G401.6 (cell line): ENCODE measurements at regions not wholly inside any gene's neighbourhood (a gene's known extent, or its start where the extent isn't known, plus 50 kb on each side); places are given as distances from the start of the nearest gene placed in this dataset.

Source experiments
- FAIRE-seq: peaks from 2 replicates; lab custom pipeline; 2012; peaks lifted over from hg19 to GRCh38; lab: Jason Lieb, UNC

DNA sequence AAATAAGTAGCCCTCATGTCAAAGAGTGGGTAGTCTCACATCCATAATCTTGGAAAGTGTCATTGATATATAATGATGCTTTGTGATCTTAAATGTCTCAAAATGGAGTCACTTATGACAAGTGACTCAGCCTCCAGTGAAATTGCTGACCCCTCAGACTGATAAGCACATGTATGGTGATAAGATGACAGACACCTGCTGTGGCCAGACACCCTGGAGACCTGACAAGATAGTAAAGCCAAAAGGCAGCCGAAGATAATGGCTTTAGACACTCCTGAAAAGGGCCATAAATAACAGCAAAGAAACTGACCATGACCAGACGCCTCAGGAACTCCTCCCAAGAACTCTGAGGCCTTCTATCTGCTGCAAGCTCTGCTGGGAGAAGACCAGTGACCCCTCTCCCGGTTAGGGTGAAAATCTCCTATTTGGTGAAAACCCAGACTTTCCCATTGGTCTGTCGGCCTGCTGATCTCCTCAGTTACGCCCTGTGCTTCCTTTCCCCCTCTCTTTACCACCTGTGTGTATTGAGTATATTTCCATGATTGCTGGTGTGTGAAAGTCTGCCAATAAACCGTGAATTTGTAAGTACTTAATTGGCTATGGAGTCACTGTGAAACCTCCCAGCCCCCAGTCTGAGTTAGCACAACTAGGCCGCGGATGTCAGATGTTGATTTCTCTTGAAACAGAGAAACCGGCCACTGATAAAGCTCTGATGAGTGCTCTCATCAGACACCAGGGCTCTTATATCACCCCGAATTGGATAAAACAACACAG lies 226.7 kb upstream of the MYOCD start:
- FAIRE-seq, result no peak

DNA sequence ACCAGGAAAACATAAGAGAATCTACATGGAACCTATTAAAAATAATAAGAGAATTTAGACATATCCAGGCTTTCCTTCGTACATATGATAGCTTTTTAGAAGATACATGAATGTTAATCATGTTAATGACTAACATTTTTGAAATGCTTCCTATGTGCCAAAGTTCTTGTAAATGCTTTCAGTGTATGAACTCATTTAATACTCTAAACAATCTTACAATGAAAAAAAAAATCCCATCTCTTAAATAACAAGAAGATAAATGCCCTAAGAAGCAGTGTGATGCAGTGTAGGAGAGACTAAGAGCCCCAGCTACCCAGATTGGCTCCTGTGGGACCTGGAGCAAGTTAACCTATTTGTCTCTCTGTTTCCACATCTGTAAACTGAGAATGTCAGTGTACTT lies 220.4 kb upstream of the MYOCD start:
- no peak for FAIRE-seq

DNA sequence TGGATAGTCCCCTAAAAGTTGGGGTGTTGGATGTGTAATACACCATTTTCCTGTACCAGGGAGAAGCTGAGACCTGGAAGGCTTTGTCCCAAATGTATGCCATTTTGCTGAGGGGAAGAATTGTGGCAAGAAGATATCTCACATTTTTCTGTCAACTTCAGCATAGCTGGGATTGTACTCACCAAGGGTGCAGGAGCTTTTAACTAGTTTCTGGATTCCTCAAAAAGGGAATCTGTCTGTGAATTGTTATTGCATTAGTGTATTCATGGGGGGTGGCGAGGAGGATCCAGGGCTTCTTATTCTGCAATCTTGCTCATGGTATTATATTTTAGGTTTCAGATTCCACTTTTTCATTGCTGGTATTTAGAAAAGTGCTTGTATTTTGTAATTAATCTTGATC lies 208.2 kb upstream of the MYOCD start:
- FAIRE-seq, result no peak

DNA sequence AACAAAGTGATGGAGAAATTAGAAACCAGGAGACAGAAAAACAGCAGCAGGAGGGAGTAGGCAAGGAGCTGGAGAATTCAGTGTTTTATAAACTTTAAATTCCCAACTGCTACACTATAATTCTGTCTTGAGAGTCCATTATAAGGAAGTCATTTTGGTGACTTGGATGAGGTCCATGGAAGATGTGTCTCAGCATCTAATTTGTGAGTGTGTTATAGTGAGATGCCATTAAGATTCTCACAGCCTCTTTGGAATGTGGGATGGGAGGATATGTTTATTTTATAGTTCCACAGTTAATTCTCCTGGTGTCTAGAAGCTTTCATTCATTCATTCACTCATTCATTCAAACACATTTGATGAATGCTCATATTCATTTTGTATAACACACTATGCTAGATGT lies 206.0 kb upstream of the MYOCD start:
- FAIRE-seq, result no peak

DNA sequence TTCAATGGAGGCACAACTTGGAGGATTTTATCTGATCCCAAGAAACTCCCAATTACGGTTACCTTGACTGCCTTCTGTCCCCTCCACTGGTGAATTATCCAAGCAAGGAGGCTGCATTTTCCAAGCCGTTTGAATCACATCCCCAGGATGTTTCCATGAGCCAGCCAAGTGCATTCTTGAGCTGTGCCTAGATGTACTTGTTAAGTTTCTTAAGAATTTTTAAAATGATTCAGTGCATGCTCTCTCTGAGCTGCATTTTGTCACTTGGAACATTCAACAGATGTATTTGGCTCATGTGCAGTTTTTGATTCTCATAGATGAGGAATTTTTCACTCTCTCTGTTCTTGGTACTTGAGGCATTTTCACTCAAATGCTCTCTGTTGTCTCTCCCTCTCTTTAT lies 202.6 kb upstream of the MYOCD start:
- no peak for FAIRE-seq

DNA sequence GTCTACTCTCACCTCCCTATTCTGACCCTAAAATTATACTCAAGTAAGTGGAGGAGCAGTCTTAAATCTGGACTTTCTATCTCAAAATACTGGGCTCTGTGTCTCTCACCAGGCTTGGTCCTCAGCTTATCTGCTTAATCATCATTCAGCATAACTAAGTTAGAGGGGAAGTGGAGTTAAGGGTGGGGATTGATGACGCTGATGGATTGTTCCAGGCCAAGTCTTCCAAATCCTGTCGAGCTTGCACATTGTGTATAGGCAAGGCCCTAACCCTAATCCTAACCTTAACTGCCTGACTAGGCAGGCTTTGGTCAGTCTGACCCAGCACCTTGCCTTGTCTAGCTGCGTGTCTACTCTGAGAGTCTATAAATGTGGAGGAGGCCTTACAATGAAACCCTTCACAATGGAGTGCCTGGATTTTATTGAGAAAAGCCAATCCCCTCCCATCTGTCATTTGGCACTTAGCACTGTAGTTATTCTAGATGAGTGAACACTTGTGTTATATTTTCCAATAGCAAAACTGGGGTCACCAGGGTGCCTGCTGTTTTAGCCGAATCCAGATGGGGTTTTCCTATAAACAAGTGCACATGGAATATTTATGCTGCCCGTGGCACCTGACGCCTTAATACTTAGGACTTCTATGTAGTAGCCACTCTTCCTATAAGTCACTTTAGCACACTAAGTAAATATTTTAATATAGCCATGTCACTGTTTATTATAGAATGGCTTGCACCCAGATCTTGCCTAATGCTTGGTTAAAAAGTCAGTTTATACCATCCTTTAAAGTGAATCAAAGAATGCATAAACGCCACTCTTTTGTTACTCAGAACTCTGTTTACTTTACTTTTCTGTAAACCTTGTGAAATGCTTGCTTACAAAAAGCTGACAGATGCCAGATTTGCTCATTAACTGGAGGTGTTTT lies 193.2 kb upstream of the MYOCD start:
- no peak for FAIRE-seq

DNA sequence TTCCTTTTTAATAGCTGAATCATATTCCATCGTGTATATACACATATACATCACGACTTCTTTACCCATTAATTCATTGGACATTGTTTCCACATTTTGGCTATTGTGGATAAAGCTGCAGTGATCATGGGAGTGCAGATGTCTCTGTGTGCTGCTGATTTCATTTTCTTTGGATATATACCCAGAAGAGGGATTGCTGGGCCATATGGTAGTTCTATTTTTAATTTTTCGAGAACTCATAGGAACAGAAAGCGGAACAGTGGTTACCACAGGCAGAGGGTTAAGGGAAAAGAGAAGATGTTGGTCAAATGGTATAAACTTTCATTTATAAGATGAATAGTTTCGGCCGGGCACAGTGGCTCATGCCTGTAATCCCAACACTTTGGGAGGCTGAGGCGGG lies 187.4 kb upstream of the MYOCD start:
- no peak for FAIRE-seq

DNA sequence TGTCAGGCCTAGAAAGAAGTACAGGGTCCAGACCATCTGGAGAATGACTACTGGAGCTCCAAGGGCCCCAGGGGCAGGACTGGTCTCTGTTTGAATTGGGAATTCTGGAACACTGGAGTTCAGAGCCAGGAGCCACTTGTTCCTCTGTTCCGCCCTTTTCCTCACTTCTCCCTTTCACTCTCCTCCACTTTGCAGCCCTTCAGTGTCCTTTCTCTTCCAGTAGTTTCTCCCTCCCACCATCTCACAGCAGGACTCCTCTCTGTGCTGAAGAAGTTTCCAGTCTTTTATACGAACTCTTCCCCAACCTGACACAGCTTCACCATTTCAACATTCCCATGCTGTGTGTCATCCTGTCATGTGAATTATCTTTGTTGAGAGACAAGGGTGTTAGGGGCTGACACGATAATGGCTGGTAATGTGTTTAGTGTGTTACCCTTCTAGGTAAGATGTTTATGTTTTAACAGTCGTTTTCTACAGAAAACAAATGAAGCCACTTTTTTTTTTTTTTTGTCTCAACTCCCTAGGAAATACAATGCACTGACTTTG lies 180.3 kb upstream of the MYOCD start:
- no peak for FAIRE-seq

DNA sequence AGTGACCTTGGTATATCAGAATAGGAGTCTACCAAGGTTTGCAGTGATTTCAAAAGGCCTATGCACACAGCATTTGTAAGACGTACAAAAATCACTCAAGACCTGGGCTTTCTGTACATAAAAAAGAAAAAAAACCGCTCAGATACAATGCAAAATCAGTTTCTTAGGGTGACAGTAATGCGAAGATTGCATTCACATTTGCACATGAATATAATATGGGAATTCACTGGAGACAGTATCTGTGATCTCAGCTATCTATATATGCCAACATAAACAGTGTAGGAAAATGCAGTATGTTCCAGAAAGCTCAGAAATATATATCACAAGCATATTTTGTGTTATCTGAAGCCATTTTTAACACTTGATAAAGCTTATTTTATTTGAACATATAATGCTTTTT lies 176.4 kb upstream of the MYOCD start:
- FAIRE-seq, result no peak

DNA sequence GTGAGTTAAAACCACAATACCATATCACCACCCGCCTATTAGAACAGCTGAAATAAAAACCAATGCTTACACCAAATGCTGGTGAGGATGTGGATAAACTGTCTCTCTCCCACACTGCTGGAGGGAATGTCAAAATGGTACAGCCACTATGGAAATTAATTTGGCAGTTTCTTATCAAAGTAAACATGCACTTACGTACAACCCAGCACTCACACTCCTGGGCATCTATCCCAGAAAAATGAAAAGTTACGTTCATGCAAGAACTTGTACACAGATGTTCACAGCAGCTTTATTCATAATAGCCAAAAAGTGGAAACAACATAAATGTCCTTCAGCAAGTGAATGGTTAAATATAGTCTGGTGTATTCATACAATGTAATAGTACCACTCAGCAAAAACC lies 173.2 kb upstream of the MYOCD start:
- no peak for FAIRE-seq

DNA sequence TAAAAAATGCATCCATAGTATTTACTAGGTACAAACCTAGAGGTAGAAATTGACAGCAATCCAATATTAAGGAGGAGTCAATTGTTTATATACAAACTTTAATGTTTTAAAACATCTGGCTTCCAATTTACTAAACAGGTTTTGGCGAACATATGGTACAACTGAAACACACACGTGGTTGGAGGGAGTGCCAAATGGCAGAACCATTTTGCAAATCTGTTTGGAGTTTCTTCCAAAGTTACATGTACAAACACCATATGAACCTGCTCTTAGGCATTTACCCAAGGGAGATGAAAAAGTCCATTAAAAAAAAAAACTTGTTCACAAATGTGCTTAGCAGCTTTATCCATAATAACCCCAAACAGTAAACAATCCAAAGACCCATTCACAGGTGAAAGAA lies 159.8 kb upstream of the MYOCD start:
- no peak for FAIRE-seq

DNA sequence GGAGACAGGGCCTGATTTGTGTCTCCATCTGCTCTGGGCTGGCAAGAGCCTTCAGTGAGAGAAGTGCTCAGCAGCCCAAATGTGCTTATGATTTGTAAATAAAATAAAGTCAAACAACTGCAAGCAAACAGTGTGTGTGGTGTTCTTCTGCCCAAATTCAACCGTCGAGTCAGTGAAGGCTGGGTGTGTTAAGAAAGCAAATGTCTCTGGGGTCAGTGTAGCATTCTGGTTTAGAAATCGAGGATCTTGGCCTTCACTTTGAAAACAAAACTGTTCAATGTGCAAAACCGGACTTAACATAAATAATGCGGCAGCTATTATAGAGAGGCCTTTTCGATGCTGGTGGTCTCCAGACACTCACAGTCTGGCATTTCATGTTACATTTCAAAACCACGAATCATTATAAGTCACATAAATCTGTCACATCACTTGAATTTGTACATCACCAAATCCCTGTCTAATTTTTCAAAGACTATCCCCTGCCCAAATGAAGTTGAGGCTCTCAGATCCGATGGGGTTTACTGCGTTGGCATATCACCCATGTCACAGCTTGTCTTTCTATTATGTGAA lies 158.6 kb upstream of the MYOCD start:
- no peak for FAIRE-seq

DNA sequence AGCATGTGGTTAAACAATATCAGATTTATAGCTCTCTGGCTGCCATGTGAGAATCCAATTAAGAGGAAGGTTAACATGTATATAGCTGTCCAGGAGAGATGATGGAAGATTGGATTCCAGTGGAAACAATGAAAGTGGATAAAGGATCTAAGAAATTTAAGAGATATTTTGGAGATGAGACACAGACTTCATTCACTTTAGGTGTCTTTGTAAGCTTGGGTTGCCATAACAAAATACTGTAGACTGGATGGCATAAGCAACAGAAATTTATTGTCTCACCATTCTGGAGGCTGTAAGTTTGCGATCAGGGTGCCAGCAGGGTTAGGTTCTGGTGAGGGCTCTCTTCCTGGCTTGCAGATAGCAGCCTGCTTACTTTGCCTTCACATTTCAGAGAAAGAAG lies 155.9 kb upstream of the MYOCD start:
- FAIRE-seq, result no peak

DNA sequence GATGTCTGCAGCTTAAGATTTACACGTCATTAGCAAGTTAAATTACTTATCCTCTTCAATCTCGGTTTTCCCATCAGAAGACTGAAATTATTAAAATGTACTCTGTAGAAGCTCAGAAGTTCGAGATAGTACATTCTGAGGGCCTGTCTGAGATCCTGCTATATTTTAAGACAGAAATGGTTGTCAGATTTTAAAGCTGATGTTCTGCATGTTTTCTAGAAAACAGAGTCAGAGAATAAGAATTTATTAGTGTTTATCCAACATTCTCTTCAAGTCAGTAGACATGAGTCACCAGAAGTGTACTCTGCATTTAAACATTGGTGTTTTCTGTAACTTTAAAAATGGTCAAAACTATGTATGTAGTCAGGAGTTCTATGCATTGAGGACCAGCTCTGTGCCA lies 155.2 kb upstream of the MYOCD start:
- FAIRE-seq, result no peak

DNA sequence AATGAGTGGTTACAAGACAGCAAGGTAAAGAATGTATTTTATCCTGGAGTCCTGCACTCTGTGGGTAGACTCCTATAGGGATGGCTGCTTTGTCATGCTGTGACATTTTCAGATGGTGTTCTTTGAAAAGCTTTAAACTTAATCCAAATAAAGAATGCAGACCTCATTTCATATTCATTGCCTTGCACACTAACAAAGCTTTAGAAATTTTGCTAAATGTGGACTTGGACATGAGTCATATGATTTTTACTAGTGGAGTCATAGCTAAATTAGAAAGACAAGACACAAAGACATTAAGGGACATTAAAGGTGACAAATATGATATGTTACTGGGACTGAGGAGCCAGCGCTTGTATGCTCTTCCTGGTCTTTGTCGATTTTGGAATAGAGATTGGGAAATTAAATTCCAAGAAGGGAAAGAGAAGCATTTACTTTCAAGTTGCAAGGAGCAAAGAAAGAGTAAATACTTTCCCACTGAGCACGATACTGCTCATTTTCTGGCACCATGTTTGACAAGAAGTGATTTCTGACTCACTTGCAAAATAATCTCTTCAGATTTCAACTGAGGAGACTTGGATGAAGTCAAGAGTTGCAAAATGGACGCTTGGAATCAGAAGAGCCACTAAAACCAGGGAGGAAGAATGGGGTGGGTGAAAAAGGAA lies 152.9 kb upstream of the MYOCD start:
- FAIRE-seq, result no peak

DNA sequence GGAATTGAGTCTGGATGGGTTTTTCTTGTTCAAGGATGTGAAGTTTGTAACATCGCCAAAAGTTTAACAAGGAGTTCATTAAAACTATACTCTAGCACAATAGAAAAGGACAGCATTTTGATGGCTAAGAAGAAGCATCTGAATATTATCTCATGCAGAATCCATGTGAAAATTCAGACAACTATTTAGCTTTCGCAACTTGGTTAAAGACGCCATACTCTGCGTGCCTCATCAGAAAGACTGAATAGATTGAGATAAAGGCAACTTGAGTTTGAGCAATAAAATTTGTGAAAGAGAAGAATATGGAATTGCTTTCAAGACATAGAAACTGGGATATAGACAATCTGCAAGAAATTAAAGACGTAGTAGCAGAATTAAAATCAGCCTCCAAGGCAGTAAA lies 151.1 kb upstream of the MYOCD start:
- FAIRE-seq, result no peak

DNA sequence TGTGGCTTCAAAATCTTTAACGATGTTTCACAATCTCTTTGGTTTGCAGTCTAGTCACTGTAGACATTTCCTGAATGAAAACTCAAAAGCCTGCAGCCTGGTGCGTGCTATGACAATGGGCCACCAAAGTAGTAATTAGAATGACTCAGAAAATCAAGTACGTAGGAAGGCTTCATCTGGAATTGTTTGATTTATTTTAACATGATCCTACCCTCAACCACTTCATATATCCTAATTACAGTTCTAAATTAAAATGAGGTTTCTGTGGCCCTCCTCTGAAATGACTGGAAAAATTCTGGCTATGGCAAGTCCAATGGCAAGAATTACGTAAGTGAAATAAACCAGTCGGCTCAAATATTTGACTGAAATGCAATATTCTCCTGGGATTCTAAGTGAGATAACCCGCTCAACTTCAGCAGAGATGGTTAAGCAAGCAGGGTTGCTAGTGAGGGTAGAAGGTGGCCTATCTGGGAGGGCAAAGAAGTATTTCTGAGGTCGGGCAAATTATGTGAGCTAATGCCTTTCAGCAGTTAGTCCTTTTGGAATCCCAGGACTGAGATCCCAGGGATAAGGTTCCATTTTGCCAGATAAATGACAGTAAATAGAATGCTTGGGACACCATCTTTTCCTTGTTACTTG lies 145.6 kb upstream of the MYOCD start:
- no peak for FAIRE-seq

DNA sequence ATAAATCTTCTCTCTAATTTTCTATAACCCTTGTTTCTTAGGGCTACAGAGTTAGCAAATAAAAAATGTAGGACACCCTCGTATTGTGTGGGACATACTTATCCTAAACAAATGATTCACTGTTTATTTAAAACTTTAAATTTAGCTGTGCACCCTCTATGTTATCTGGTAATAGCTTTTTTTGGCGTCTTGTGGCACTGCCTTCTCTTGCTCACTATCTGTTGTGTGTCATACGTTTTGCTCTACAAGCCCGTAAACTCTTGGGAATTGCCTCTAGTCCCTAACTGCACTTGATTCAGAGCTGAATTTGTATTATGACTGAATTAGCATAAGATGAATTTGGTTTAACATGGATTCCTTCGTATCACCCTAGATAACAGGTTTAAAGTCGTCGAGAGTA lies 144.3 kb upstream of the MYOCD start:
- no peak for FAIRE-seq

DNA sequence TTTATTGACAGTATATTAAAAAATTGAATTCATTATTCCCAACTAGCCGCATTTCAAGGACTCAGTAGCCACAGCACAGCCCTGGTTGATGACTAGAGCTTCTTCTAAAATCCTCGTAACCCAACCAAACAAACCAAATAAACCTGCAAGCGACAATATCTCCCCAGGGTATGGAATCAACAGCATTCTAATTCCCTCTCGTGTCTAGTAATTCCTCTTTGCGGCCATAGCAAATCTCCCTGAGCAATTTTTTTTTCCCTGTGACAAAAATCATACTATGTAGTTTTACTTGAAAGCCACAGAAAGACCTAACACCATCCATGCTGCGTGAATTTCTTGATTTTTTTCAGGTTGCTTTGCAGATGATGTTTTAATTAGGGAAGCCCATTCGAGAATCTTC lies 143.4 kb upstream of the MYOCD start:
- FAIRE-seq, result no peak

DNA sequence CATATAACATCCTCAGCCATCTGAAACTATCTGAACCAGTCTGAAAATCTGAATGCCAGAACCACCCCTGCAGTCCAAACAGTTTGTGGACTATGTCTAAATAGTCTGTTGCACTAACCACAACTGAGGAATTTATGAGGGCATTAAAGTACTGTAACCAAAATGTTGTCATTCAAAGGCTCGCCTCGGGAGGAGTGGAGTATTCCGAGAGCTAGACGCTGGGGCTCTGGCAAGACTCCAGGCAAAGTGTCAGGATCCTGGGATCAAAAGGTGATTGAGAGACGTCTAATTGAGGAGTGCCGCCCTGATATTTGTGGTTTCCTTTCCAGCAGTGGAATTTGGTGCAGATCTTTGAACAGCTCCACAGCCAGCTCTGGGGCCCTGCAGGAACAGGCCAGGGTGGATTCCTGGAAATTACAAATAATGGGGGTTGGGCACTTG lies 142.9 kb upstream of the MYOCD start:
- no peak for FAIRE-seq

DNA sequence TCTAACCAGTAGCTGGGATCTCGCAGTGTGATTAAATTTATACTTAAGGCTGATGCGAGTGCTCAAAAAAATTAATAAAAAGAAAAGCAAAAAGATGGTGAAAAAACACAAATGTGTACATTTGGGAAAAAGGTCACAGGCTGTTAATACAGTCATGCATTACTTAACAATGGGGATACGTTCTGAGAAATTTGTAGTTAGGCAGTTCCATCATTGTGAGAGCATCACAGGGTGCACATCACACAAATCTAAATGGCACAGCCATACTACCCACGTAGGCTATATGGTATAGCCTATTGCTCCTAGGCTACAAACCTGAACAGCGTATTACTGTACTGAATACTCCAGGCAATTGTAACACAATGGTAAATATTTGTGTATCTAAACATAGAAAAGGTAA lies 142.4 kb upstream of the MYOCD start:
- no peak for FAIRE-seq

DNA sequence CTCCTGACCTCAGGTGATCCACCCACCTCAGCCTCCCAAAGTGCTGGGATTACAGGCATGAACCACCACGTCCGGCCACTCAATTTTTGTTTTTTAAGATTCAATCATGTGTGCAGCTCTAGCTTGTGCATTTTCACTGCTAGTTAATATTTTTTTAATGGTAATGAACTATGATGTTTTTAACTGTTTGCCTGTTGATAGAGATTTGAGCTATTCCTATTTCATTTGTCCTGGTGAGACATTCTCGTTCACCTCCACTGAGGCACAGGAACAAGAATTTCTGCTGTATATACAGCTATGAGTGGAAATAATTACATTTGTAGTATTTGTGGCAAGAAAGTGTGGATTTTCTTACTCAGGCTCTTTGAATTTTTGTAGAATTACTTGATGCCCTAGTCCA lies 137.7 kb upstream of the MYOCD start:
- FAIRE-seq, result no peak
